Gastroesophageal sphincter (tissue), 4 donors: ENCODE measurements at regions not wholly inside any gene's neighbourhood (a gene's known extent, or its start where the extent isn't known, plus 50 kb on each side); places are given as distances from the start of the nearest gene placed in this dataset.

Experiments used
- ATAC-seq: fragments of 150-250 bp; one replicate; pipeline ENCODE4 v1.9.1; 2016; ENCODE audit warnings: mild to moderate bottlenecking, moderate library complexity
- H3K27ac ChIP-seq, 4 donors: fragments of 200-600 bp; sonication (generic) in 3 of 4; 1 replicate in 3 of 4; 2 replicates in 1 of 4; pipeline ENCODE4 v1.5.1; 2016 to 2019
- H3K27me3 ChIP-seq: fragments of 200-600 bp; sonication (generic); one replicate; pipeline ENCODE4 v1.5.1; 2019
- H3K36me3 ChIP-seq, 2 donors: fragments of 200-600 bp; sonication (generic); one replicate each; pipeline ENCODE4 v1.5.1; 2019; ENCODE audit warnings: control low read depth in 1 of 2
- H3K4me1 ChIP-seq, 3 donors: fragments of 200-600 bp; sonication (generic); 1 replicate in 2 of 3; 2 replicates in 1 of 3; pipeline ENCODE4 v1.5.1; 2016 to 2019; ENCODE audit warnings: control low read depth in 2 of 3
- H3K4me3 ChIP-seq, 2 donors: fragments of 200-600 bp; sonication (generic); one replicate each; pipeline ENCODE4 v1.5.1; 2019; ENCODE audit warnings: mild to moderate bottlenecking in 1 of 2, moderate library complexity in 1 of 2
- H3K9me3 ChIP-seq, 3 donors: fragments of 200-600 bp; sonication (generic); one replicate each; pipeline ENCODE4 v1.5.1; 2017 to 2019; ENCODE audit warnings: control low read depth in 2 of 3
- CTCF ChIP-seq, 4 experiments: fragments of 200-600 bp in 2 of 4; fragments of 450-650 bp in 2 of 4; sonication (generic) in 1 of 4; IDR thresholded peaks; one replicate each; pipeline ENCODE4 v1.5.1; 2017 to 2019; ENCODE audit warnings: antibody characterized with exemption in 4 of 4, mild to moderate bottlenecking in 2 of 4, moderate library complexity in 2 of 4
- EP300 ChIP-seq: sonication (generic); formaldehyde crosslinking; IDR thresholded peaks from one replicate; pipeline ENCODE4 v1.6.1; 2017; ENCODE audit warnings: antibody characterized with exemption, mild to moderate bottlenecking
- POLR2A ChIP-seq, 2 donors: fragments of 450-650 bp; IDR thresholded peaks; one replicate each; pipeline ENCODE4 v1.6.1; 2017; ENCODE audit warnings: antibody characterized with exemption in 2 of 2, mild to moderate bottlenecking in 2 of 2, moderate library complexity in 1 of 2
- POLR2AphosphoS5 ChIP-seq: sonication (generic); formaldehyde crosslinking; IDR thresholded peaks from one replicate; pipeline ENCODE4 v1.6.1; 2017; ENCODE audit warnings: antibody characterized with exemption
- WGBS, 2 donors: methylation state at CpG; one replicate each; pipeline ENCODE4 v1.1.5; 2018; ENCODE audit warnings: low coverage in 1 of 2; 5-methylcytosine and 5-hydroxymethylcytosine counted together

GRCh38 chr13:107342747-107343146 lies 774.8 kb upstream of the ARGLU1 start:
- WGBS, 2 donors: 68 to 97% methylated on average over 3 of the region's 3 CpGs
- no peak for ATAC-seq
- Histone ChIP-seq H3K27me3 (no peaks in the 10 kb centered on the region), H3K27ac (no peak overlapping the region), H3K4me3 (no peak overlapping the region), H3K9me3 (no peaks in the 10 kb centered on the region), H3K36me3 (no peaks in the 10 kb centered on the region), H3K4me1 (no peaks in the 10 kb centered on the region)
- no peak for TF ChIP-seq EP300
- no peak for TF ChIP-seq POLR2AphosphoS5
- no peak for TF ChIP-seq POLR2A (IDR thresholded peaks at IDR 0.05)
- no peak for TF ChIP-seq CTCF (IDR thresholded peaks at IDR 0.05)

DNA sequence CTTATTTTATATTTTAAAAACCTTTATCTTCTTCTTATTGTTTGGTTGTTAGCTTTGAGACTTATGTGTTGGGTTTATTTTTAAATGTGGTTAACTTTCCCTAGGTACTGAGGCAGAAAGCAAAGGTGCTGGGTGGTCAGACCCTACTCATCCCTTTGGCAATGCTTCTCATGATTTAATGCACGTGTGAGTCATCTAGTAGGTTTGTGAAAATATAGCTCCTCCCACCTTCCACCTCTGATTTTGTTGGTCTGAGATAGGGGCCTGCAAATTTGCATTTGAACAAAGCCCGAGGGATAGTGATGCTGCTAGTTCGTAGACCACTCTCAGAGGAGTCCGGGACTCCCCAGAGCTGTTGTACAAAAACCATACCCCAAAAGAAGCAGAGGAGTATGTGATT lies 771.3 kb upstream of the ARGLU1 start:
- H3K4me1 ChIP-seq: no peaks in the 10 kb centered on the region
- WGBS, 2 donors: 67% methylated on average over 4 of the region's 4 CpGs; no CpG with 5 or more reads in 1 of the 2 donors
- H3K9me3 ChIP-seq: no peaks in the 10 kb centered on the region
- TF ChIP-seq EP300: no peak
- no peak for TF ChIP-seq POLR2AphosphoS5
- no peak for TF ChIP-seq POLR2A (IDR thresholded peaks at IDR 0.05)
- no peak for TF ChIP-seq CTCF (IDR thresholded peaks at IDR 0.05)
- H3K4me3 ChIP-seq: no peak overlapping the region
- no peak for ATAC-seq
- no peak overlapping the region for H3K27ac ChIP-seq
- no peaks in the 10 kb centered on the region for H3K36me3 ChIP-seq
- no peaks in the 10 kb centered on the region for H3K27me3 ChIP-seq

DNA sequence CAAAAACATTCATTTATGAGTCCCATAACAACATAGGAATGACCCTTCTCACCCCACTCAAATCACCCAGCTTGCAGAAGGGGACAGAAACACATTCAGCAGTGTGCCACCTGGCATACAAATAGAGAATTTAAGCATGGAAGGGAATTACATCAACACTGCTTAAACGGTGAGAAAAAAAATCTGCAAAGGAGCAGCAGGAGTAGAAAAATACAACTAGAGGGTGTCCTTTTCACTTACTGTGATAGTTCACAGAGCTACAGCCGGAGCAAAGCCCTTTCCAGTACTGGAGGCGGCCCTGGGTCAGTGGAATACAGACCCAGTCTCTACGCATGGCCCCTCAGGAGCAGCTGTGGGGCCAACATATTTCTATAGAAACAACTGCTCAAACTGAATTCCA lies 764.3 kb upstream of the ARGLU1 start:
- Histone ChIP-seq H3K4me3 (no peak overlapping the region), H3K27ac (no peak overlapping the region), H3K27me3 (no peaks in the 10 kb centered on the region), H3K9me3 (no peaks in the 10 kb centered on the region), H3K4me1 (no peaks in the 10 kb centered on the region), H3K36me3 (no peaks in the 10 kb centered on the region)
- no peak for ATAC-seq
- 49 to 62% methylated on average over 4 of the region's 4 CpGs for WGBS, 2 donors
- TF ChIP-seq CTCF (IDR thresholded peaks at IDR 0.05) (no peak), POLR2AphosphoS5 (no peak), EP300 (no peak), POLR2A (IDR thresholded peaks at IDR 0.05) (no peak)

- TF ChIP-seq POLR2A (IDR thresholded peaks at IDR 0.05) (no peak), POLR2AphosphoS5 (no peak), CTCF (IDR thresholded peaks at IDR 0.05) (no peak), EP300 (no peak)
- no peaks in the 10 kb centered on the region for H3K36me3 ChIP-seq
- ATAC-seq: no peak
- H3K9me3 ChIP-seq: no peaks in the 10 kb centered on the region
- WGBS, 2 donors: 72 to 78% methylated on average over 5 of the region's 5 CpGs
- H3K27me3 ChIP-seq: no peaks in the 10 kb centered on the region
- no peak overlapping the region for H3K4me3 ChIP-seq
- H3K27ac ChIP-seq: no peak overlapping the region
- H3K4me1 ChIP-seq: no peaks in the 10 kb centered on the region
Observed at GRCh38 chr13:107331359-107331758, 763.4 kb upstream of the ARGLU1 start.

DNA sequence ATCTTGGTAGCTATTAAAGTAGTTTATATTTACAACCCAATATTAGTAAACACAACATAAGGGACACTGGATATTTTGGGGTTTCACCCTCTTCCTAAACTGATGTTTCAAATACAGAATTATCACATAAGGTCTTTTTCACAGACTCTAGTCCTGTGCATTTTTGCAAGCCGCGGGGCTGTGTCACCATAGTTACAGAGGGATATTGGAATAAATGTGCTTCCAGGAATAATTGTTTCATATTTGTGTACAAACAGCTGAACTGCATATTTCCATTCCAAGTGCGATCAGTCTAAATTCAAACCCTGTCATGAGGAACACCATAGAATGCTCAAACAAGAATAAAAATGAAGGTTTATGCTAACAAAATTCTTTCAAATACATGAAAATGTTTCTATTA lies 762.5 kb upstream of the ARGLU1 start:
- Histone ChIP-seq H3K27ac (no peak overlapping the region), H3K9me3 (no peaks in the 10 kb centered on the region), H3K27me3 (no peaks in the 10 kb centered on the region), H3K36me3 (no peaks in the 10 kb centered on the region), H3K4me1 (no peaks in the 10 kb centered on the region), H3K4me3 (no peak overlapping the region)
- TF ChIP-seq CTCF (IDR thresholded peaks at IDR 0.05): no peak
- TF ChIP-seq POLR2A (IDR thresholded peaks at IDR 0.05): no peak
- no peak for TF ChIP-seq EP300
- no peak for TF ChIP-seq POLR2AphosphoS5
- ATAC-seq: no peak
- 82 to 92% methylated on average over 3 of the region's 3 CpGs for WGBS, 2 donors
